GM10266 (cell line): ENCODE measurements at regions not wholly inside any gene's neighbourhood (a gene's known extent, or its start where the extent isn't known, plus 50 kb on each side); places are given as distances from the start of the nearest gene placed in this dataset.

Experiments
- DNase-seq: peaks from one replicate; pipeline ENCODE4 v3.0.0; 2012; ENCODE audit errors: extremely low spot score
- CTCF ChIP-seq: IDR thresholded peaks from 2 replicates; pipeline ENCODE4 v1.5.1; 2012; ENCODE audit warnings: mild to moderate bottlenecking, low read depth; ENCODE audit not compliant: control insufficient read depth, insufficient read depth; ENCODE audit errors: missing control alignments

- no peak for TF ChIP-seq CTCF
- no peak for DNase-seq
These were observed 156.1 kb upstream of the SMLR1 start for GRCh38 chr6:130671119-130671518.

GRCh38 chr6:130671577-130671976 is 155.6 kb upstream of the SMLR1 start:
- no peak for DNase-seq
- no peak for TF ChIP-seq CTCF

GRCh38 chr6:130672153-130672552 is 155.1 kb upstream of the SMLR1 start:
- no peak for DNase-seq
- no peak for TF ChIP-seq CTCF

- no peak for DNase-seq
- TF ChIP-seq CTCF, result no peak
These were observed 152.6 kb upstream of the SMLR1 start for GRCh38 chr6:130674604-130675003.

GRCh38 chr6:130675072-130675471 is 152.1 kb upstream of the SMLR1 start:
- DNase-seq, result no peak
- TF ChIP-seq CTCF, result no peak

GRCh38 chr6:130676077-130676772 is 151.0 kb upstream of the SMLR1 start:
- no peak for DNase-seq
- TF ChIP-seq CTCF, result peak; percentile 25

- TF ChIP-seq CTCF, result no peak
- no peak for DNase-seq
These were observed 150.4 kb upstream of the SMLR1 start for GRCh38 chr6:130676773-130677144.
